ENCODE measurements at regions not wholly inside any gene's neighbourhood (a gene's known extent, or its start where the extent isn't known, plus 50 kb on each side); places are given as distances from the start of the nearest gene placed in this dataset.

- Histone ChIP-seq H4K20me1 (ENCODE audit: insufficient read depth, low read length) (no peaks in the 10 kb centered on the region), H3K4me2 (ENCODE audit: insufficient read depth, low read length) (no peak overlapping the region), H3K4me3 (ENCODE audit: insufficient read depth, low read length) (no peak overlapping the region), H3K27ac (ENCODE audit: low read depth, low read length) (no peak overlapping the region), H3K36me3 (ENCODE audit: insufficient read depth, low read length) (no peaks in the 10 kb centered on the region), H3K4me1 (ENCODE audit: insufficient read depth, low read length) (no peaks in the 10 kb centered on the region), H3K79me2 (ENCODE audit: insufficient read depth, low read length) (no peaks in the 10 kb centered on the region), H2AFZ (ENCODE audit: low read length) (no peak overlapping the region), H3K9me3 (ENCODE audit: low read depth, low read length) (no peaks in the 10 kb centered on the region), H3K27me3 (ENCODE audit: insufficient read depth, low read length) (peaks cover 38% of the 10 kb centered on the region)
- no peak for TF ChIP-seq CTCF (IDR thresholded peaks at IDR 0.05; ENCODE audit: extremely low read depth, low read depth, low read length)
- no peak for DNase-seq (ENCODE audit: insufficient read length, low spot score, missing footprints)
Measured at GRCh38 chr13:110807546-110807945, 94.0 kb downstream of the ING1 start.

GRCh38 chr13:110808138-110808537 lies 94.6 kb downstream of the ING1 start:
- DNase-seq (ENCODE audit: insufficient read length, low spot score, missing footprints), result no peak
- H3K4me3 ChIP-seq (ENCODE audit: insufficient read depth, low read length), result no peak overlapping the region
- H3K27ac ChIP-seq (ENCODE audit: low read depth, low read length), result no peak overlapping the region
- no peak overlapping the region for H2AFZ ChIP-seq (ENCODE audit: low read length)
- no peaks in the 10 kb centered on the region for H3K79me2 ChIP-seq (ENCODE audit: insufficient read depth, low read length)
- no peaks in the 10 kb centered on the region for H3K4me1 ChIP-seq (ENCODE audit: insufficient read depth, low read length)
- H4K20me1 ChIP-seq (ENCODE audit: insufficient read depth, low read length), result no peaks in the 10 kb centered on the region
- H3K4me2 ChIP-seq (ENCODE audit: insufficient read depth, low read length), result no peak overlapping the region
- no peaks in the 10 kb centered on the region for H3K9me3 ChIP-seq (ENCODE audit: low read depth, low read length)
- peaks cover 38% of the 10 kb centered on the region for H3K27me3 ChIP-seq (ENCODE audit: insufficient read depth, low read length)
- no peaks in the 10 kb centered on the region for H3K36me3 ChIP-seq (ENCODE audit: insufficient read depth, low read length)
- no peak for TF ChIP-seq CTCF (IDR thresholded peaks at IDR 0.05; ENCODE audit: extremely low read depth, low read depth, low read length)

- Histone ChIP-seq H3K4me2 (ENCODE audit: insufficient read depth, low read length) (no peak overlapping the region), H2AFZ (ENCODE audit: low read length) (no peak overlapping the region), H4K20me1 (ENCODE audit: insufficient read depth, low read length) (no peaks in the 10 kb centered on the region), H3K27me3 (ENCODE audit: insufficient read depth, low read length) (peaks cover 38% of the 10 kb centered on the region), H3K36me3 (ENCODE audit: insufficient read depth, low read length) (no peaks in the 10 kb centered on the region), H3K27ac (ENCODE audit: low read depth, low read length) (no peak overlapping the region), H3K9me3 (ENCODE audit: low read depth, low read length) (no peaks in the 10 kb centered on the region), H3K4me1 (ENCODE audit: insufficient read depth, low read length) (no peaks in the 10 kb centered on the region), H3K4me3 (ENCODE audit: insufficient read depth, low read length) (no peak overlapping the region), H3K79me2 (ENCODE audit: insufficient read depth, low read length) (no peaks in the 10 kb centered on the region)
- DNase-seq (ENCODE audit: insufficient read length, low spot score, missing footprints), result no peak
- no peak for TF ChIP-seq CTCF (IDR thresholded peaks at IDR 0.05; ENCODE audit: extremely low read depth, low read depth, low read length)
Measured at GRCh38 chr13:110809871-110810486, 96.5 kb downstream of the ING1 start.

DNA sequence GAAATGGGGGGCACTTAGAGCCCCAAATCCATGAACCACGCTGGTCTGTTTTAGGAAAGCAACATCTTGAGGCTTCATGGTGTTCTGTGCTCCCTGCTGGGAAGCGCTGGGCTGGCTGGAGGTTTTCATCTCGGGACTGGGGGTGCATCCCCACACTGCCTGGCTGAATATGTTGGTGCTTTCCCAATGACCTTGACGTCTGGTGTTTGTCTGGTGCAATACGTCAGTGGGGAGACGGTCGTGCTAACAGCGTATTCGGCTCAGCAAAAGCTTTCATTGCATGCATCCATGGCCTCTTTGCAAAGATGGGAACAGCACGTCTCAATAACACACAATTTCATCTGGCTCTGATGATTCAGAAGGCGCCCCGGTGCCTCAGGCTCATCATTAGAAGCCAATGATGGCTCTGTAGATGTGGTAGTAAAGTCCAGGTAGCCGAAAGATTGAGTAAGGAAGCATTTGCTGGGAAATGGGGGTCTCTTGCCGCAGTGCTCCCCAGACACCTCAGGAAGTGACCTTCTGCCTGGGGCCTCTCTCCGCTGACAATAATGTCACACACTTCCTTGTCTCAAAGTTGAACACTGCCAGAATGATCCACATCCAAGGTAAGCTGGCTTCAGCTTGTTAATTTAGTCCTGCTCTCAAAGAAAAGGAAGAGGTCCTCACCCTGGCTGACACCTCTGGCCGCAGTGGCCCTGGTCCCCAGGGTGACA lies 97.7 kb downstream of the ING1 start:
- no peak overlapping the region for H3K27ac ChIP-seq (ENCODE audit: low read depth, low read length)
- H3K4me1 ChIP-seq (ENCODE audit: insufficient read depth, low read length), result no peaks in the 10 kb centered on the region
- no peak overlapping the region for H2AFZ ChIP-seq (ENCODE audit: low read length)
- H3K4me2 ChIP-seq (ENCODE audit: insufficient read depth, low read length), result no peak overlapping the region
- no peaks in the 10 kb centered on the region for H3K36me3 ChIP-seq (ENCODE audit: insufficient read depth, low read length)
- no peaks in the 10 kb centered on the region for H3K79me2 ChIP-seq (ENCODE audit: insufficient read depth, low read length)
- TF ChIP-seq CTCF (IDR thresholded peaks at IDR 0.05; ENCODE audit: extremely low read depth, low read depth, low read length), result no peak
- no peaks in the 10 kb centered on the region for H3K9me3 ChIP-seq (ENCODE audit: low read depth, low read length)
- no peaks in the 10 kb centered on the region for H4K20me1 ChIP-seq (ENCODE audit: insufficient read depth, low read length)
- H3K27me3 ChIP-seq (ENCODE audit: insufficient read depth, low read length), result peaks cover 38% of the 10 kb centered on the region
- no peak overlapping the region for H3K4me3 ChIP-seq (ENCODE audit: insufficient read depth, low read length)
- DNase-seq (ENCODE audit: insufficient read length, low spot score, missing footprints), result no peak
